HG03520 (cell line): ENCODE measurements at regions not wholly inside any gene's neighbourhood (a gene's known extent, or its start where the extent isn't known, plus 50 kb on each side); places are given as distances from the start of the nearest gene placed in this dataset.

Source experiments
- ATAC-seq: cut with Tn5 transposase; IDR thresholded peaks from one replicate; pipeline ENCODE4 v1.9.1; 2021; ENCODE audit warnings: mild to moderate bottlenecking, moderate library complexity; ENCODE audit not compliant: unreplicated experiment

DNA sequence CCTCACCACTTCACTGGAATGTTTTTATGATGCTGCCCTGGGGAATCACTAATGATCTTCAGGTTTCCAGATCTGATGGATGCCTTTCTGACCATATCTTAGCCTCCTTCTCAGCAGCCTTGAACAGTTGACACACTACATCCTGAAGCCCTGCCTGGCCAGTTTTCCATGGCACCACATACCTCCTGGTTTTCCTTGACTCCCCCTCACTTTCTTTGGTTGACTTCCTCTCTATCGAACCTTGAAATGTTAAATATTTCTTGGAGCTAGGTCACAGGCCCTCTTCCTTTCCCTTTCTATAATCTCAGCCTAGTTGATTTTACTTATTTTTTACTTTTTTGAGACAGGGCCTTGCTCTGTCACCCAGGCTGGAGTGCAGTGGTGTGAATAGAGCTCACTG lies 108.8 kb upstream of the CDK1 start:
- ATAC-seq: no peak

DNA sequence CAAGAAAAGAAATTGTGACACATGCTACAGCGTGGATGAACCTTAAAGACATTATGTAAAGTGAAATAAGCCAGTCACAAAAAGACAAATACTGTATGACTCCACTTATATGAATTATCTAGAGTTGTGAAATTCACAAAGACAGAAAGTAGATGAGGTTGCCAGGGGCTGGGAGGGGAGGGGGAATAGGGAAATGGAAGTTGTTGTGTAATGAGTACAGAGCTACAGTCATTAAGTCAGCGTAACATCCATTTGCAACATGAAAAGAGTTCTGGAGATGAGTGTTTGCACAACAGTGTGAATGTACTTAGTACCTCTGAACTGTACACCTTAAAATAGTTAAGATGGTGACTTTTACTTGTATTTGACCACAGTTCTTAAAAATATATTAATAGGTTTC lies 112.1 kb upstream of the CDK1 start:
- no peak for ATAC-seq

DNA sequence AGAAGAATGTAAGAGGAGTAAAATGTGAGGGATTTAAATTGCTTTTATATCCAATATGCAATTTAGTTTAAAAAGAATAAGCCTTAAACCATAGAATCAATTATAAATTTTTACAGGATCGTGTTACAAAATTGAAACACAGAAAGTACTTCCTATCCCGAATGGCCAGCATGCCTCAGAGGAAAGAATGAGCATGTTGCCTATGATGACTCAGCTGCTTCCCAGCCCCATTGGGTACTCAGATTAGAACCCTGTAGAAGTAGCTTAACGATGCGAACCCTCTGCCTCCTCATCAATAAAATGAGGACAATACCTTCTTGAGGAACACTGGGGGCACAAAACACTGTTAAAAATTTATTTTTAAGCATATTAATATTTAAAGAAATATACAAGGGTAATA lies 113.4 kb upstream of the CDK1 start:
- ATAC-seq: no peak

DNA sequence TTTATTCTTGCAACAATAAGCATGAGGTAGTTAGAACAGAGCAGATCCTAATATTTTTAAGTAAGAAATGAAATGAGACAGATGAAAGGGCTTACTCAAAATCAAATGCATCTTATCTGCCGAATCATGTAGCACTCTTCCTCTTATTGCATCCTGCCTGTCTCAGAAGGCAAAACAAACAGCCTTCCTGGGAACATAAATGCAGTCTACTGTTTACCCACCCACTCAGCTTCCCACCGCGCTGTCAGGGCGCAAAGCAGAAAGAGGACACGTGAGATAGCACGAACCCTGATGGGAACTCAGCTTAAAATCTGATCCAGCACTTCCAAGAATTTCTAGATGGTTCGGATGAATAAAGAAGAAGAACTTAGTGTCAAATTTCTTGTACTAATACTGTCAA lies 114.4 kb upstream of the CDK1 start:
- ATAC-seq: no peak

DNA sequence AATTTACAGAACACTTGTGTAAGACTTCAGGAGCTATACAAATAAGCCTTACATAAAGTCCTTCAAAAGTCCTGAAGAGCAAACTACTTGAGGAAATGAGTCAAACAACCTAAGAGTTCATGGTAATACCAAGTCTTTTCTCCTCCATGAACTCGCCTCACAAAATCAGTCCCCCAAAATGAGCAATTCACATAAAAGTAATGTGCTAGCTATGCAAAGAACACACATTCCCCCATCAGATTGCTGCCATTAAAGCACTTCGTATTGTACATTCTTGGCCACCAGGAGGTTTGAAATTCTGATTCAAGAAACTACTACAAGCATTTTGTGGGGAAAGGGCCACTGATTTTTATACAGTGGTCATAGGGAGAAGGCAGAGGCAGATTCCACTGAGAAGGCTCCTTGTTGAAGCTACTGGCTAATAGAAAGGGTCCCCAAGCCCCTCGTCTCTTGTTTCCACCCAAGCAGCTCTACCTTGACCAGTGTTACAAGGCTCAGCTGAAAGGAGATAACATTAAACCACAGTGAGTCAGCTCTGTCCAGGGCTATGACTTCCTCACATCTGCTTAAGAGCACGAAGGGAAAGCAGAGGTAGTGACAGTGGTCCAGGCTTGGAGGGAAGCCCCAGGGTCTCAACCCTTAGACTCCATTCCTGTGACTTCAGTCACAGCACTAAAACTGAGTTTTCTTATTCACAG lies 115.2 kb upstream of the CDK1 start:
- ATAC-seq: no peak

DNA sequence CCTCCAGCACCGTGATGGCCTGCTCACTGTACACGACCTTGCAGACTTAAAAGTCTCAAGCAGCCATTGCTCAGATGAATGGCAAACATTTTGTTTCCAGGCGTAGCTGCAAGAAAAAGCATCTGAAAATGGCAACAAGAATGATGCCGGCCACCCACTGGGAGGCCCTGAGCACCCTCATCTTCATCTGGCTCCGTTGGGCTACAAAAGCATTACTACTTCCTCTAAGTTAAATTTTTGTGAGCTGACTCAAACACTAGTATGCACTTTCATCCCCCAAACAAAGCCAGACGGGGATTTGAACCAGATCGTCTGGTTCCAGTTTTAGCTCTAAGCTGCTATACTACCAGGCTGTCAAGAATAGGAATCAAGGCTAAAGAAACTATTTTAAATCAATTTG lies 116.6 kb upstream of the CDK1 start:
- no peak for ATAC-seq

DNA sequence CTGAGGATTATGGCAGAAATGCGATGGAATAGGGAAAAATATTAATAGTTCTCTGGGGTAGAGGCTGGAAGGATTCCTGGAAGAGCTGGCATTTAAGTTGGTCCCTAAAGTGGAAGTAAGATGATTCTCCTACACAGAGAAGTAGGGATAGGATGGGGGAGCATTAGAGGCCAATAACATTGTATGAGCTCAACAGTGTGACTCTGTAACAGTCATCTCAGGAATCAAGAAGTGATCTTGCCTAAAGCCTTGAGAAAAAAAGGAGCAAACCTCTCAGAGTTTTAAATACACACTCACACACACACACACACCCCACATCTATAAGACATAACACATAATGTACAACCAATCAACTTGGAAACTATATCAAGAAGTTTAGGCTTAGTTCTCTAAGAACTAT lies 117.7 kb upstream of the CDK1 start:
- no peak for ATAC-seq

DNA sequence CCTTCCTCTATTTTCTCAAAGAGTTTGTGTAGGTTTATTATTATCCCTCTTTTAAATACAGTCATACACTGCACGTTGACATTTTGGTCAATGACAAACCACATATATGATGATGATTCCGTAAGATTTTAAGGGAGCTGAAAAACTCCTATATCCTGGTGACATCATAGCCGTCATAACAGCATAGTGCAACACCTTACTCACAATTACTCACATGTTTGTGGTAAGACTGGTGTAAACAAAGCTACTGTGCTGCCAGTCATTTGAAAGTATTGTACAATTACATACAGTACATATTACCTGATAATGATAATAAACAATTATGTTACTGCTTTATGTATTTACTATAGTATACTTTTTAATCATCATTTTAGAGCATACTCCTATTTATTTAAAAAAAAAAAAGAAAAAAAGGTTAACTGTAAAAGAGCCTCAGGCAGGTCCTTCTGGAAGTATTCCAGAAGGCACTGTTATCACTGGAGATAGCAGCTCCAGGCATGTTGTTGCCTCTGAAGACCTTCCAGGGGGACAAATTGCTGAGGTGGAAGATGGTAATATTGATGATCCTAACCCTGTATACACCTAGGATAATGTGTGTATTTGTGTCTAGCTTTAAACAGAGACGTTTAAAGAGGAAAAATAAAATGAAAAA lies 123.3 kb upstream of the CDK1 start:
- no peak for ATAC-seq

DNA sequence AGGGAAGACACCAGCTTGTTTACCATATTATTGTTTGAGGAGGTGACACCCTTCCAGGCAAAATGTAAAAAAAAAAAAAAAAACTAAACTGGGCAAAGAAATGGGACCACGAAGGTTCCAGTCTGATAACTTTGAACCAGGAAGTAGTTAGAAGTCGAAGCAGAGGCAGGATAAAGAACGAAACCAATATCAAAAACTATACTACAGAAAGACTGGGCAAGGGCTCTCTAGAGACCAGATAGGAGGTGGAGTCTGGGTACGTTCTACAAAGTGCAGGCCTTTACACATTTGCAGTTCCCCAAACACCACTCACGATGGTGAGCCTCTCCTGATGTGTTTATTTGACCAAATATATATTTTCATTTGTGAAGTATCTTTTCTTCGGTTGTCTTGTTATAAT lies 125.7 kb upstream of the CDK1 start:
- ATAC-seq: peak; percentile 97

DNA sequence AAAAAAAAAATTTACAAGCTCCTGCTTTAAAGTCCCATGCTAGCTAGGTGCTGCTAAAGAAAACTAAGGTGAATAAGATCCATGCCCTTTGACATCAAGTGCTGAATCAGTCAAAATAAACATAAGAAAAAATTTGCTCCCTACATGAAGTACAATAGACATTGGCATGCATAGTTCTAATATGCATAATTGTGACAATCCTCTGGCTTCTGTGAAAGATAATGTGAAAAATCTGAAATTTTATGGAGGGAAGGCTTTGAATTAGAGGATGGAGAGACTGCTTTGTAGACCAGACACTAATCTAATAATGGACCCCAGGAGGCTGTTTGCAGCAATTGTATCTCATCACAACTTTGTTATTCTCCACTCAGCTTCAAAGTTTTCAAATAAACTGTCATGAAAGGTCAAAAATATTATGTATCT lies 127.9 kb upstream of the CDK1 start:
- ATAC-seq: no peak

DNA sequence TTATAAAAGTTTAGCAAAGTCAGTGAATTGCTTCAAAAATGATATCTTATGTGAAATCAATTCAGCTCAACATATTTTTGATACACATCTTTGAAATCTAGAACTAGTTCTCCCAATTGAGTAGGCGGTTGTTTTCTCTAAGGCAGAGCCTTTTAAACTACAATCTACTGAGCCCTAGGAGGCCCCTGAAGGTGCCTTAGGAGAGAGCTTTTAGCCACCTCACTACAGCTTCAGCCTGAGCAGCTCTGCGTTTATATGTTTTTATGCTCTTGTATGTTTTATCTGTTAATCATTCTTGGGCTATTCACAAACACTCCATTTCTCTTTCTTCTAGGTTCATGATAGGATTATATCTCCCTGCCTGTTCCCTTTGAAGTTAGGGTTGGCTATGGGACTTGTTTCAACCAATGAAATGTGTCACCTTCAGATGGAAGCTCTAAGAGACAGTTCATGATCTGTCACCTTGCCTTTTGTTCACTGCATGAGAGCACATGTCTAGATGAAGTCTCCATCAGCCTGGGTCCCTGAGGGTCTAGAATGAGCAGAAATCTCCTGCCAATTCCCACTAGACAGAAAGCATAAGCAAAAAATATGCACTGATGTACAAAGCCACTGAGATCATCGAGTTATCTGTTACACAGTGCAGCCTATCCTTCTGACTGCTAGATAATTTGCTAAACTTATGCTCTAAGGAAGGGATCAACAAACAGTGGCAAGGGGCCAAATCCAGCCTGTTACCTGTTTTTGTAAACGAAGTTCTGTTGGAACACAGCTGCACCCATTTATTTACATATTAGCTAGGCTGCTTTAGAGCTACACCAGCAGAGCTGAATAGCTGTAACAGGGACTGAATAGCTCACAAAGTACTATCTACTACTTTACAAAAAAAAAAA lies 128.5 kb upstream of the CDK1 start:
- no peak for ATAC-seq

DNA sequence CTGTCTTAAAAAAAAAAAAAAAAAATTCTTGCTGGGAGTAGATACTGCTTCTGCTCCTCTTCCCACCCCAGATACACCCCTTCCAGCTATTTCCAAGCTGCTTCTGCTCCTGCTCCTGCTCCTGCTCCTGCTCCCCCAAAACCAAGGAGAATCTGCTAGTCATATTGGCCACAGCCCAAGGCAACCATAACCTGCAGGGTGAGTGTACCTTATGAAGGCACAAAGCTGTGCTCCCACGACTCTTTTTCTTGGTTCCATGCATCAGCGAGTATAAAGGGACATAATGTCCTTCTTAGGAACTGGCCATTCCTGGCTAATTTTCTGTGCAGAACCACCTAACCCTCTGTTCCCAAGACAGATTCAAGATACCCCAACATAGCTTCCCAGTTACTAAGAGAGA lies 129.5 kb upstream of the CDK1 start:
- ATAC-seq: no peak

DNA sequence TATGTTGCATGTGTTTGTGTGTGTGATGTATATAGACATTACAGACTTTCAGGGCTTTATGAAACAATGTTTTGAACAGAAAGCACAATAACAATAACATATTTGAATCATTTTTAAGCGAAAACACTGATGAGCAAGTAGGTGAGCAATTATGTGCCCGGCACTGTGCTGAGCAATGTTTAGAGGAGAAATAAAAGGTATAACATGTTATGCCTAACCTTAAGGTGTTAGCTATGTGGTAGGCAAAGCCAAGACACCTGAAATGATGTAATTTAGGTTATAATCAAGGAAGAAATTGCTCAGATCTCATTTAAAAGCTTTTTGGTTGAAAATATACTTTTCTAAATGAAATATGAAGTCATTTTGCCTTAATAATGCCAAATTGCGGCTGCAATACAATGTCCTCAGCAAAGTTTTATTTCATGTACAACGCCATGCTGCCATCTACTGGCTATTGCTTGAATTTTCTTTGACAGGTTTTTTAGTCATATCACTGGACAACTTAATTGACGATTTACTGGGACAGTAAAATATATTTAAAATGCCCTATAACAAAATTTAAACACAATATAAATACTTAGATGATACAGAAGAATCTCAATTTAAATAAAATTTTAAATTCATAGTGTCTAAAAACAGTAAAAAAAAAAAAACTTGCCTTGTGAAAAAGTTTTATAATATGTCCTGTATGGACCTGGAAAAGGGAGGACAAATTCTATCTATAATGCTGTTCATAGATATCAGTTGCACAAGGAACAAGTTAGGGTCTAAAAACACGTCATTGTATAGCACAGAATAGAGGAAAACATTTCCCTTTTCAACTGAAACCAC lies 131.1 kb upstream of the CDK1 start:
- peak; percentile 71 for ATAC-seq

DNA sequence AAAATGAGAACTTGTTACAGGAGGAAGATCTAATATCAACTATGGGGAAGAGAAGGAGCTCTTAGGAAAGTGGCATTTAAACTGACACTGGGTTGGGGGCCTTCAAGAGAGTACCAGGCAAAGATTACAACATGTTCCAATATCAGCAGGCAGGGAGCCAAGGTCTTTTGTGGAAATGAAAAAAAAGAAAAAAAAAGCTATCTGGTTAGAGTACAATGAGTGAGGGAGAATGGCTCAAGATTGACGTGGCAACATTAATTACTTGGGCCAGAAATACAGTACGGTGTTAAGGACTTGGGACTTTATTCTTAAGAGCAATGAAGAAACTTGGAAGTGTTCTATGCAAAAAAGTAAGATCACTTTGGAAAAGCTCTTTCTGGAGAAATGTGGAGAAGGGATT lies 132.3 kb upstream of the CDK1 start:
- ATAC-seq: no peak

DNA sequence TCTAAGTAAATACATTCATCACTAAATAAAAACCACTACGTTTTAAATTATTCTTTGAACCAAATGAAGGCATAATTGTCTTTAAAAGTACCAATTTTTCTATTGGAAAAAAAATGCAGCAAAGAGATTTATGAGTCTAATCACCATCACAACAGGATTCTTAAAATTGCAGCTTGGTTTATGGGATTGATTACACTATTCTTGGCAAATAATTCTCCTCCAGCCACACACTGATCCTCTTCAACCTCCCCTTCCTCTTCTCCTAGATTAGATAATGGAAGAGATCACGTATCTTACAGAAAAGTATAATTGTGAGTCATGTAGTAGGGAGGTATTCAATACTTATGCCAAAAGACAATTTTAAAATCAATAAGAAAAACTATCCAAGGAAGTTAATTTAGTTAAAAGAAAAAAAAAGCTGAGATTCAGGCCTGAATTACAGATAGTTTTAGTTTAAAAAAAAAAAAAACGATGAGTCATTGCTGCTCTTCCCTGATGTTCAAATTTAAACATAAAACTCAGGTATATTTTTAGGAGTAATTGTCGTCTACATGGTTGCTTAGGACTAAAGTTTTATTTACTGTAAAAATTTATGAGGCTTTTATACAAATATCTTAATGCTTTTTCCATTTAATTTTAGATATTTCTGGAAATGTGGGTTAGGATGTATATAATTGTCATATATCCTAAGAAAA lies 133.7 kb upstream of the CDK1 start:
- no peak for ATAC-seq

DNA sequence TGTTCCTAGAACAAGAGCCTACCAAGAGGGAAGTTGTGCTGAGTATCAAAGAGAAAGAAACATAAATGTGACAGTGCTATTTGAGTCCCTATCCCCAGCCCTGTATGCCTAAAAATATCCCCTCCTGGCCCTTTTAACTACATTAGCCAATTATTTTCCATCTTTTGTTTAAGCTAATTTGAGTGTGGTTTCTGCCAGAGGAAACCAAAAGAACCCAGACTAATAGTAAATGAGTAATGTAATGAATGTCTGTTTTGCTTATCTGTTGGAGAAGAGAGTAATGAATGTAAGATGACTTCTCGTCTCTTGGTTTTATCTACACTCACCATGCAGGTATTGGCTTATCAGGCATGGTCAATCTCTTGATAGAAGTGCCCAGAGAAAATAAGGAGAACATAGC lies 134.4 kb upstream of the CDK1 start:
- ATAC-seq: no peak

DNA sequence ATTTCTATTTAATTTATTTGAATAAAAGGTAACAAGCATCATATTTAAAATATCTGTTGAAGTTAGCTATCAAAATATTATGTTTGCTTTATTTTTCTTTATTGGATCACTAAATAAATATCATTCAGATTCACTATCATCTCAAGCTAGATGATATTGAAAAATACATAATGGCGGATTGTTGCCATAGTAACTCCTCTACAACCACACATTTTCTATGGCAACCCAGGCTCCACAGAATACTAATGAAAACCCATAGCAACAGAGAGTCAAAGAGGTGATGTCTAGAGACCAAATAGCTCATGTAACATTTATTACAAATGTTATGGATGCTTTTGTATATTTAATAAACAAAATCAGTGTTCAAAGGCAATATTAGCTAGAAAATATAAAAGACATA lies 148.9 kb upstream of the CDK1 start:
- ATAC-seq: no peak

DNA sequence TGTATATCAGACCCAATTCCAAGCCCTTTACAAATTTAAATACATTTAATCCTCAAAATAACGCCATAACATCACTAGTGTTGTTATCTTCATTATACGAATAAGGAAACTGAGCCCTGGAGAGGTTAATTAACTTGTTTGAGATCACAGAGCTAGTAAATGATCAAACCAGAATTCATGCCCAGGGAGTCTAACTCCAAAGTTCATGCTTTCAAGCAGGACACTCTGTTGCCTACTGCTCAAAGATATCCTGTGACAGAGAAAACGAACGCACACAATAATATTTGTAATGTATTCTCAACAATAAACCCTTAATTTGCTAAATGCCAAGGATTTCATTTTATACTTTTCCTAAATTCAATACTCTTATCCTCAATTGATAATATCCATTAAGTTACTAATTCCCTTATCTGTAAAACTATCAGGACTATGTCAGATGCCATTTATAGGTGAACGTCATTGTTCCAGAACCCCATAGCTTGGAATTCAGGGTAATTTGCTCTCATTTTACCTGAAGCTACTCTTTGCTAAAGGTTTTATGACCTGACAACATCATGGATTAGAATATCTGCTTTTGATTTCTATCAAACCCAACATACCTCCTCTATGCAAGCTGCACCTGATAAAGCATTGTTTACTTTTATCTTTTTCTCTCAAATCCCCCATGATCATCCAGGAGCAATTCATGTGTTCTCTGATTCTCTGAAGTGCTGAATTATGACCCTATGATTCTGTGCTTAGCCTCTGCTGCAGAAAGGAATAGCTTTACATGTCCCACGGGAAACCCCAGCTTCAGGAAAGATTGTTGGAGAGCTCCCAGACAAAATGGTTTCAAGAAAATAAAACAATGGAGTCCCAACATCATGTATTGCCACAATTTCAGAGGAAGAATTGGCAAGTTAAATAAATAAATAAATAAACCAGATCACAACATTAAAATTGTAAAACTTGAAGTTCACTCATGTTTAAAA lies 150.2 kb upstream of the CDK1 start:
- ATAC-seq: no peak

DNA sequence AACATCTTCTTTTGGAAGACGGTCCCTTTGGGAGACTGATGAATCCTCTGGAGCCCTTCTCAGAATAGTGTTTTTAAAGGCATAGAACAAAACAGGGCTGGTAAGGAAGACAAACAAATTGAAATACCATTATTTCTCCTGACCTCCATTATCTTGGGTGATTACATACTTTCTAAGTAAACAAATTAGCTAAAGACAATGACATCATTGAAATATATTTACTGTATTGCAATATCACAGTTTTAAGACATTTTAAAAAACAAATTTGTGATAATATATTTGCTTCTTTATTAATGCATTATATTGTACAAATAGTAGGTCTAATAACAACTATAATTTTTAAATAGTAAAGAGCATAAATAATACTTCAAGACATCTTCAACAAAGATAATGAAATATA lies 152.2 kb upstream of the CDK1 start:
- no peak for ATAC-seq
